AG08396 (cell line): ENCODE measurements at regions not wholly inside any gene's neighbourhood (a gene's known extent, or its start where the extent isn't known, plus 50 kb on each side); places are given as distances from the start of the nearest gene placed in this dataset.

Source experiments
- DNase-seq: peaks from one replicate; pipeline ENCODE4 v3.0.0; 2012; ENCODE audit warnings: low spot score, mixed read lengths

GRCh38 chr21:27695246-27695645 is 728.4 kb upstream of the ADAMTS5 start:
- DNase-seq: no peak

DNA sequence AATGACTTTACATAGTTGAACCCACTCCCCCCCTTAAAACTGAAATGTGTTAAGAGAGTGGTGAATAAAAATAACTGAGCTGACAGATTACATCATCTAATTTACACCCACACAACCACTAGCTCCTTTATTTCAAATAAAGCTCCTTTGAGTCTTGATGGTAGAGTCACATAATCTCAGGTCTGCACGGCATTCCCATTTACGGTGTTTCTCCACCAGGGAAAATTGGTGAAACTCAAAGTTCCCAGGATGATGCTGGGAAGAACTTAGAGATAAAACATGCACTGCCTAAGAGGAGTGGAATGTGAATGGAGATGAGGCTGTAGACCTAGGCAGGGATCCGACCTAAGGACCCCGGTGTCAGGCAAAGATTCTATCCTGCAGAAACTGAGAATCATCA is 727.8 kb upstream of the ADAMTS5 start:
- no peak for DNase-seq

- DNase-seq: peak; percentile 15
Measured at GRCh38 chr21:27693376-27693775, 726.5 kb upstream of the ADAMTS5 start.

GRCh38 chr21:27691516-27691915 is 724.6 kb upstream of the ADAMTS5 start:
- DNase-seq: no peak

DNA sequence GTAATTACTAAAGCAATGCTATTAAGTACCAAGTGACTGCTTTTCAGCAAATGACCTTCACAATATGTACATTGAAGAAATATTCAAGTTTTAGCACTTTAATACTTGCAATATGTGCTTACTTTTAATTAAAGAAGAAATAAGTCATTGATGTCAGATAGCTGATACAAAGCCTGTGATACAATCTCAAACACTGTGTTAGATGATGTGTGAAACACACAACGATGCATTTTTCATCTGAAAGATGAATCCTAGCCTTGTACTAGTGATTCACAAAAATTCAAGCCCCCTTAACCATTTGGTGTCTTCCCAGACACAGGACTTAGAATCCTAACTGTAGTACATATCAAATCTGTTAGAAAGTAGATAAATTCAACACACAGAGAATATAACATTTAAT is 724.1 kb upstream of the ADAMTS5 start:
- no peak for DNase-seq

GRCh38 chr21:27690426-27690825 is 723.5 kb upstream of the ADAMTS5 start:
- no peak for DNase-seq

- DNase-seq: no peak
Measured at GRCh38 chr21:27688773-27689172, 721.9 kb upstream of the ADAMTS5 start.

GRCh38 chr21:27683292-27683691 is 716.4 kb upstream of the ADAMTS5 start:
- DNase-seq: no peak

DNA sequence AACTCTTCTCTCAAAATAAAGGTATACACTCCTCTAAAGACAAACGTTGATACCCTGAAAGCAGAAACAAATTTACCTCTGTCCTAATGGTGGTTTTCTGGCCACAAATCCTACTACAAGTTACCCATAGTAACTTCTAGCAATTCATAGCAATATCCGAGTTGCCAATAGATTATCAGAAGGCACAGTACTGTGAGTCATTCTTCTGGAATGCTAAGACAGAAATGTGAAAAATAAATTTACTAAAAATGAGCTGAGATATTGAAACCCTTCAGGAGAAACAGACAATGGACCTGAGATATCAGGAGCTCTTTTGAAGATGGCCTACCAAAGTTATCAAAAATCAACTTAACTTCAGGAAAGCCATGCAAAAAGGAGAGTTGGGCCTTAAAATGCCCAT is 715.0 kb upstream of the ADAMTS5 start:
- no peak for DNase-seq

DNA sequence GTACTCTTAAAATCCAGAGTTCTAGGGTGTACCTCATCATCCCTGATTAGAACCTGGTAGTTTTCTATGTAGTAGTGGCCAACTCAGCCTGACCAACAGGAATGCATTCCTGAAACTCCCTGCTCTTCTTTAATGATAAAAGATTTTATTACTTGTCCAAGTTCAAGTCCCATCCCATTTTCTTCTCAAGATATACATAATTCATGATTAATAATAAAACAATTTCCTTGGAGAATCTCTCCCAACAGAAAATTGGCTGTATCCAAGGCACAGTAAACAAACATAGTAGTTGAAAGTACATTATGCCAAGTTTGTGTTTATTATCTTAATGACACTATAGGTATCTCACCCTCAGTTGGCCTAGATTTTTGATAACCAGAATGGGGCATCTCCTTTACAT is 714.1 kb upstream of the ADAMTS5 start:
- no peak for DNase-seq

- no peak for DNase-seq
Measured at GRCh38 chr21:27680181-27680580, 713.3 kb upstream of the ADAMTS5 start.

GRCh38 chr21:27678511-27678910 is 711.6 kb upstream of the ADAMTS5 start:
- DNase-seq: no peak

DNA sequence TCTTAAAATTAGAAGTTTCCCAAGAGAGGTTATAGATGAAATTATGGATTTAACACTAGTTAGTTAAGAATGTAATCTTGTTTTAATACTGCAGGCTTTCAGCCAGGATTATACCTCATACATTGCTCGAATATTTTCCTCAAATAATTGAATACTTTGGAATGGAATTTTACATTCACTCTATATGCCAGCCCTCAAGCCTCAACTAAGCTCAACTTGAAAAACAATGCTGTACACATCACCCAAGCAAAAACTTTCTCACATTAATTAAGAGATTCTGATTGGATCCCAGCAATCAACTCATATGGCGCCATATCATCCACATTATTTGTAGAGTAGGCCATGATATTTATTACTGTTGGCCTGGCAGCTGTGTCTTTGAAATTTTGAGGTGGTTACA is 710.7 kb upstream of the ADAMTS5 start:
- no peak for DNase-seq

DNA sequence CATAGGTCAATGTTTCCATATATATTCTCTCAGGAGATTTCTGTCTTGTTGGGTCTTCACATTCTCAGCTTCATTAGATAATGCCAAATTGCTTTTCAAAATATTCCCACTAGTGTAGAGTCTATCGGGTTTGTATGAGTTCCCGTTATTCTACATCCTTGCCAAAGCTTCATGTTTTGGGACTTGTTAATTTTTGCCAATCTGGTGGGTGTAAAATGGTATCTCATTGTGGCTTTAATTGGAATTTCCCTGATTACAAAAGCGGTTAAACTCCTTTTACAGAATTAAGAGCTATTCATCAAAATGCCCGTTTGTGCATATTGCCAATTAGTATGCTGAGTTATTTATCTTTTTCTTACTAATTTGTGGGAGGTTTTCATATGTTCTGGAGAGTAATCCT is 708.4 kb upstream of the ADAMTS5 start:
- no peak for DNase-seq

DNA sequence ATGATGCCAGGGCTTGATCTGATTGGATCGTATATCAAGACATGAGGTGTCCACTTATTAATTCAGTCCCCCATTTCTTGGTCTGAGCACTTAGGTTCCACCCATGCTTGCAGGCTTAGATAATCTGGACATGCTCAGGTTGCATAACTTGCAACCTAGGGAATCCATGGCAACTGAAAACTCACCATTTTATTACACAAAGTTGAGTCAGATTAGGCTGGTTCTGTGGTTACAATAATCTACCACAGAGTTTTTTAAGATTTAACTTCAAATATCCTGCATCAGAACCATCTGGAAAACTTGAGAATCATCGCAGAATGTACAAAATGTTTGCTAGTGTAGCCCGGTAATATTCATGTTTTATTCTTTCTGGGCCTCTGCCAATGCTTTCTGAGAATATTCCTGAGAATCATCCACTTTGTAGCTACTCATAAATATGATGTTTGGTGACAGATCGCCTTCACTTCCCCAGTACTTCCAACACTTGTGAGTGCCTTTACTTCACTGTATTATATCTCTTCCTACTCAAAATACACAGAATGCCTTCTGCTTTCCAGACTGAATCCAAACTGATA is 707.2 kb upstream of the ADAMTS5 start:
- DNase-seq: peak; percentile 41

- DNase-seq: no peak
Measured at GRCh38 chr21:27673581-27673980, 706.7 kb upstream of the ADAMTS5 start.

DNA sequence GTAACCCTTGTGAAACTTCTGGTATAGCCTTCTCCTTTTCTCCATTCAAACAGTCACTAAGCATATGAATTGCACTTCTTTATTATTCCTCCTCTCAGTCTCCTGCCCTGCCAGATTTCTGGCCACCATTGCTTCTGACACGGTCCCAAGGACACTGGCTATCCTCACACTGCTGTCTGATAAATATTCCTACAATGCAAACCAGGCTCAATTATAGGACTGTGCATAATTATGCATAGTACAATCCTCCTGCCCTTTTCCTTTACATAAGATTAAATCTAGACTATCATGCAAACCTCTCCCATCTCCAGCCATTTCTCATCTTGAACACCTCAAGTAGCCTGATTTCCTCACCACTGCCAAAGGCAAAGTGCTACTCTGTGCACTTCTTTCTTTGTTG is 704.3 kb upstream of the ADAMTS5 start:
- no peak for DNase-seq

DNA sequence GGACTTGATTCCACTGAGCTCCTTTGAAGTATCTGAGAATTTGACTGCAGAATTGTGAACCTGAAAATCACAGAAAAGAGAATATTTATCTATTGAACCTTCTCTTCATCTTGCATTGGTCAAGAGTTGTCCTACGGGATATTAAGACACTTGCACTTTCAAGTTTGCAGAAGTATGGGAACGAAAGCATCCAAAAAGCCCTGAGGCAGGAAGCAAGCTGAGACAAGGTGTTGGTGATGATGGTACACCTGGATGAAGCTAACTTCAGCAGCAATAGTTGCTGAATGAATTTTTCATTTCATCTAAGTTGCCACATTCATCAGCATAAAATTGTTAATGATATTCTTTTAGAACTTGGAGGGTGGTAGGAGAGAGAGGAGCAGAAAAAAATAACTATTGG is 686.6 kb upstream of the ADAMTS5 start:
- DNase-seq: no peak

GRCh38 chr21:27649762-27650161 is 682.9 kb upstream of the ADAMTS5 start:
- DNase-seq: no peak

DNA sequence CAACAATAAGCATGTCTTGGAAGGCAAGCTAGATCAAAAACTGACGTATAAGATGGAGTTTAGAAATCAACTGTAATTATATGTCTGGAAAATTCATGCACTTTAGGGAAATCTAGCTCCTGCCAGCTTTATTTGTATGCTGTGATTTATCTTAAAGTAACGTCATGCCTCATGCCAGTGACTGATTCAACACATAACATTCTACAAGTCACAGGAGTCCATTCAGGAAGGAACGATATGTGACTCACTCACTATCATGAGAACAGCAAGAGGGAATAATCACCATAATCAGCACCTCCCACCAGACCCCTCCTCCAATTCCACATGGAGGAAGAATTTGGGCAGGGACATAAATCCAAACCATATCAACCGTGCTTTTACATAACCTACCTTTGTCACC is 682.4 kb upstream of the ADAMTS5 start:
- DNase-seq: peak; percentile 52

- DNase-seq: peak; percentile 60
Measured at GRCh38 chr21:27648560-27648959, 681.7 kb upstream of the ADAMTS5 start.

- DNase-seq: no peak
Measured at GRCh38 chr21:27647921-27648320, 681.0 kb upstream of the ADAMTS5 start.

GRCh38 chr21:27647401-27647800 is 680.5 kb upstream of the ADAMTS5 start:
- DNase-seq: no peak

DNA sequence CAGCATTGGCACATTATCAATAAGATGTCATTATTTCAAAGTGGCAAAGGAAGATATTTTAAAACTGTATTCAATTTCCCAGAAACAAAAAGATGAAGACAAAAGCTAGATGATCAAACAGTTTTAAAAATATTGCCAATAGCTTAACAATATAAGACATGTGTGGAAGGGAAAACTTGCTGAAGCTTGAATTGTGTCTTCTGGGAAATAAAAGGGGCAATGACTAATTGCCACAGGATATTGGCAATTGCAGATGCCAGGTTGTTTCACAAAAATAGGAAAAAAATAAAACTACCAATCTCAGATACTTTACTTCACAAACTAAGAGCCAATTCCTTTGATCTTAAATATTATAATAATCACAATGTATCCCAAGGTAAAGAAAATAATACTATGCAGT is 679.8 kb upstream of the ADAMTS5 start:
- DNase-seq: no peak

DNA sequence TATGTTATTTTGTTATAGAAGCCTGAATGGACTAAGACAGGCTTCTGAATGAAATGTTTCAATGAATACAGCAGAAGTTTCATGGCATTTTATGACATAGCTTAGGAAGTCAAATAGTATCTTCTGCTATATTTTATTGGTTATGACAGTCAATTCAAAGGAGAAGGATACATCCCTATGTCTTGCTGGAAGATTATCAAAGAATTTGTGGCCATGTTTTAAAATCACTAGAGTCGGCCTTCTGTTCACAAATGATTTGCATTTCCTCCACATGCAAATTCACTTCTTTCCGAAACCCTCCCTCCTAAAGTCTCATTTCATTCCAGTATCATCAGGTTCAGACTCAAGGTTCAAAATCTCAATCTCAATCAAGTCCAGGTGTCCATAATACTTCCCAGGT is 679.2 kb upstream of the ADAMTS5 start:
- no peak for DNase-seq
